Liver (tissue), 3 donors: ENCODE measurements at regions not wholly inside any gene's neighbourhood (a gene's known extent, or its start where the extent isn't known, plus 50 kb on each side); places are given as distances from the start of the nearest gene placed in this dataset.
"Not testable (repeated sequence)": the region's sequence is repeated elsewhere in the genome, so short reads cannot be mapped to it uniquely, and the experiment has no call there.

Experiments used
- ATF3 ChIP-seq: IDR thresholded peaks from 2 replicates; pipeline ENCODE4 v1.6.1; 2016; ENCODE audit warnings: antibody characterized with exemption
- CTCF ChIP-seq: fragments of 150-350 bp; IDR thresholded peaks from 2 replicates; pipeline ENCODE4 v1.5.1; 2017; ENCODE audit warnings: improper control_type of control experiment, low read depth, low read length; ENCODE audit not compliant: missing input control
- GABPA ChIP-seq, 2 donors: IDR thresholded peaks in 1 of 2; conservative IDR thresholded peaks in 1 of 2; 2 replicates each; pipeline ENCODE4 v1.6.1; 2016; ENCODE audit warnings: antibody characterized with exemption in 2 of 2, mild to moderate bottlenecking in 1 of 2, moderate library complexity in 1 of 2
- JUND ChIP-seq, 2 donors: IDR thresholded peaks; 2 replicates each; pipeline ENCODE4 v1.6.1; 2016; ENCODE audit warnings: antibody characterized with exemption in 2 of 2
- MAX ChIP-seq: IDR thresholded peaks from 2 replicates; pipeline ENCODE4 v1.6.1; 2016; ENCODE audit warnings: antibody characterized with exemption
- RAD21 ChIP-seq, 2 donors: IDR thresholded peaks; 2 replicates each; pipeline ENCODE4 v1.6.1; 2016; ENCODE audit warnings: antibody characterized with exemption in 2 of 2, mild to moderate bottlenecking in 2 of 2
- RXRA ChIP-seq, 2 donors: IDR thresholded peaks; 2 replicates each; pipeline ENCODE4 v1.6.1; 2017 to 2018; ENCODE audit warnings: antibody characterized with exemption in 2 of 2, mild to moderate bottlenecking in 1 of 2
- SP1 ChIP-seq: IDR thresholded peaks from 2 replicates; pipeline ENCODE4 v1.6.1; 2018; ENCODE audit warnings: antibody characterized with exemption, mild to moderate bottlenecking
- TAF1 ChIP-seq: conservative IDR thresholded peaks from 2 replicates; pipeline ENCODE4 v1.6.1; 2016; ENCODE audit warnings: antibody characterized with exemption, mild to moderate bottlenecking
- YY1 ChIP-seq: IDR thresholded peaks from 2 replicates; pipeline ENCODE4 v1.6.1; 2016; ENCODE audit warnings: antibody characterized with exemption, mild to moderate bottlenecking
- TF ChIP-seq, protein P1 (sequence below): IDR thresholded peaks from 2 replicates; pipeline ENCODE4 v1.6.1; 2016; ENCODE audit warnings: antibody characterized with exemption, mild to moderate bottlenecking
- TF ChIP-seq, protein P2 (sequence below): IDR thresholded peaks from 2 replicates; pipeline ENCODE4 v1.6.1; 2016; ENCODE audit warnings: antibody characterized with exemption
- donor health status: healthy.
- donor health status: healthy.

GRCh38 chr10:35264636-35265035 lies 71.7 kb upstream of the CCNY start:
- TF ChIP-seq CTCF; GABPA (IDR thresholded peaks at IDR 0.05 in 1 of 2, conservative IDR thresholded peaks at IDR 0.05 in 1 of 2); MAX; RXRA (IDR thresholded peaks at IDR 0.05); RAD21 (IDR thresholded peaks at IDR 0.05); ATF3; JUND (IDR thresholded peaks at IDR 0.05); YY1; TAF1; SP1: not testable (repeated sequence)
- TF ChIP-seq, protein P1, sequence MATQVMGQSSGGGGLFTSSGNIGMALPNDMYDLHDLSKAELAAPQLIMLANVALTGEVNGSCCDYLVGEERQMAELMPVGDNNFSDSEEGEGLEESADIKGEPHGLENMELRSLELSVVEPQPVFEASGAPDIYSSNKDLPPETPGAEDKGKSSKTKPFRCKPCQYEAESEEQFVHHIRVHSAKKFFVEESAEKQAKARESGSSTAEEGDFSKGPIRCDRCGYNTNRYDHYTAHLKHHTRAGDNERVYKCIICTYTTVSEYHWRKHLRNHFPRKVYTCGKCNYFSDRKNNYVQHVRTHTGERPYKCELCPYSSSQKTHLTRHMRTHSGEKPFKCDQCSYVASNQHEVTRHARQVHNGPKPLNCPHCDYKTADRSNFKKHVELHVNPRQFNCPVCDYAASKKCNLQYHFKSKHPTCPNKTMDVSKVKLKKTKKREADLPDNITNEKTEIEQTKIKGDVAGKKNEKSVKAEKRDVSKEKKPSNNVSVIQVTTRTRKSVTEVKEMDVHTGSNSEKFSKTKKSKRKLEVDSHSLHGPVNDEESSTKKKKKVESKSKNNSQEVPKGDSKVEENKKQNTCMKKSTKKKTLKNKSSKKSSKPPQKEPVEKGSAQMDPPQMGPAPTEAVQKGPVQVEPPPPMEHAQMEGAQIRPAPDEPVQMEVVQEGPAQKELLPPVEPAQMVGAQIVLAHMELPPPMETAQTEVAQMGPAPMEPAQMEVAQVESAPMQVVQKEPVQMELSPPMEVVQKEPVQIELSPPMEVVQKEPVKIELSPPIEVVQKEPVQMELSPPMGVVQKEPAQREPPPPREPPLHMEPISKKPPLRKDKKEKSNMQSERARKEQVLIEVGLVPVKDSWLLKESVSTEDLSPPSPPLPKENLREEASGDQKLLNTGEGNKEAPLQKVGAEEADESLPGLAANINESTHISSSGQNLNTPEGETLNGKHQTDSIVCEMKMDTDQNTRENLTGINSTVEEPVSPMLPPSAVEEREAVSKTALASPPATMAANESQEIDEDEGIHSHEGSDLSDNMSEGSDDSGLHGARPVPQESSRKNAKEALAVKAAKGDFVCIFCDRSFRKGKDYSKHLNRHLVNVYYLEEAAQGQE = not testable (repeated sequence)
- TF ChIP-seq, protein P2, sequence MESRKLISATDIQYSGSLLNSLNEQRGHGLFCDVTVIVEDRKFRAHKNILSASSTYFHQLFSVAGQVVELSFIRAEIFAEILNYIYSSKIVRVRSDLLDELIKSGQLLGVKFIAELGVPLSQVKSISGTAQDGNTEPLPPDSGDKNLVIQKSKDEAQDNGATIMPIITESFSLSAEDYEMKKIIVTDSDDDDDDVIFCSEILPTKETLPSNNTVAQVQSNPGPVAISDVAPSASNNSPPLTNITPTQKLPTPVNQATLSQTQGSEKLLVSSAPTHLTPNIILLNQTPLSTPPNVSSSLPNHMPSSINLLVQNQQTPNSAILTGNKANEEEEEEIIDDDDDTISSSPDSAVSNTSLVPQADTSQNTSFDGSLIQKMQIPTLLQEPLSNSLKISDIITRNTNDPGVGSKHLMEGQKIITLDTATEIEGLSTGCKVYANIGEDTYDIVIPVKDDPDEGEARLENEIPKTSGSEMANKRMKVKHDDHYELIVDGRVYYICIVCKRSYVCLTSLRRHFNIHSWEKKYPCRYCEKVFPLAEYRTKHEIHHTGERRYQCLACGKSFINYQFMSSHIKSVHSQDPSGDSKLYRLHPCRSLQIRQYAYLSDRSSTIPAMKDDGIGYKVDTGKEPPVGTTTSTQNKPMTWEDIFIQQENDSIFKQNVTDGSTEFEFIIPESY = not testable (repeated sequence)
